ENCODE measurements at regions not wholly inside any gene's neighbourhood (a gene's known extent, or its start where the extent isn't known, plus 50 kb on each side); places are given as distances from the start of the nearest gene placed in this dataset.

GRCh38 chr3:31242026-31242960 lies 290.4 kb upstream of the STT3B start:
- TF ChIP-seq CTCF (IDR thresholded peaks at IDR 0.05) (no peak), POLR2A (IDR thresholded peaks at IDR 0.05) (no peak), POLR2AphosphoS5 (IDR thresholded peaks at IDR 0.05) (no peak)

All from prostate gland (tissue), 2 donors.